ENCODE measurements at regions not wholly inside any gene's neighbourhood (a gene's known extent, or its start where the extent isn't known, plus 50 kb on each side); places are given as distances from the start of the nearest gene placed in this dataset.

GRCh38 chr9:26261503-26262330, 583.5 kb upstream of the TUSC1 start:
- TF ChIP-seq CTCF (IDR thresholded peaks at IDR 0.05; ENCODE audit: control insufficient read depth, insufficient read depth, low read depth, low read length, missing control alignments) = no peak
- no peak overlapping the region for H3K4me3 ChIP-seq (ENCODE audit: control insufficient read depth, low read depth, low read length)
- DNase-seq (ENCODE audit: low read depth) = no peak

GRCh38 chr9:26260238-26260637, 582.0 kb upstream of the TUSC1 start:
- TF ChIP-seq CTCF (IDR thresholded peaks at IDR 0.05; ENCODE audit: control insufficient read depth, insufficient read depth, low read depth, low read length, missing control alignments) = no peak
- no peak overlapping the region for H3K4me3 ChIP-seq (ENCODE audit: control insufficient read depth, low read depth, low read length)
- no peak for DNase-seq (ENCODE audit: low read depth)

GRCh38 chr9:26247861-26248260, 569.6 kb upstream of the TUSC1 start:
- TF ChIP-seq CTCF (IDR thresholded peaks at IDR 0.05; ENCODE audit: control insufficient read depth, insufficient read depth, low read depth, low read length, missing control alignments) = no peak

DNA sequence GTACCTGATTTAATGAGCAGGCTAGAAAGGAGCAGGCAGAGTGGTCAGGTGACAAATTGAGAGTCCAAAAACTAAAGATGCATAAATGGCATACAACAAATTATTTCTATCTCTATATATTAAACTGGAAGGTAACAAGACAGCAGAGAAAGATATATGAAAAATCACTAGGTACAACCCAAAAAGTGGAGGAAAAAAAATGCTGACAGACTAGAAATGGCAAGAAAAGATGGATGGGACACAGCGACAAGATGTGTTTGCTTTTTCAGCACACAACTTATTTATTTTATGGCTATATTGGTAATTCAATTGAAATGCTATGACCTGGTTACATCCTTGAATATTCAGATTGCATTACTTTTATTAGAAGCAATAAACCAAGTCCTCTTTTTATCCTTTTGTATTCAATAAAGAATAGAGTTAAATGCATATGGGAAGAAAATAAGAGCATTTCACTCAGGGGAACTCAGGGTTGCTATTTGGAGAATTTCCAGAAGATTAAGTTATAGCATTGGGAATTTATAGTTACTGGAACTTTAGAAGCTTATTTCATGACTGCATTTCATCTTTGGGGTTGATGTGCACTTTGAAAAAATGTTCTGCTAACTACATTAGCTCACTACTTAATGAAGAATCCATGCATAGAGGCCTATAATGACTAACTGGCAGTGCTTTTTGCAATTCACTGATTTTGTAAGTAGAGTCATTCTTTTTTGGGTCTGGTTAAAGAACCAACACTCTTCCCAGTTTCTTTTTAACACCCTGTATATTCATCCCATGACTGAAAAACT, 566.6 kb upstream of the TUSC1 start:
- DNase-seq (ENCODE audit: low read depth) = no peak
- H3K4me3 ChIP-seq (ENCODE audit: control insufficient read depth, low read depth, low read length) = no peak overlapping the region
- TF ChIP-seq CTCF (IDR thresholded peaks at IDR 0.05; ENCODE audit: control insufficient read depth, insufficient read depth, low read depth, low read length, missing control alignments) = no peak

More at GRCh38 chr9:26247861-26248260, 569.6 kb upstream of the TUSC1 start:
- DNase-seq (ENCODE audit: low read depth) = no peak
- no peak overlapping the region for H3K4me3 ChIP-seq (ENCODE audit: control insufficient read depth, low read depth, low read length)

GRCh38 chr9:26243726-26244125, 565.5 kb upstream of the TUSC1 start:
- DNase-seq (ENCODE audit: low read depth) = peak; percentile 43

More at GRCh38 chr9:26243726-26244125, 565.5 kb upstream of the TUSC1 start:
- TF ChIP-seq CTCF (IDR thresholded peaks at IDR 0.05; ENCODE audit: control insufficient read depth, insufficient read depth, low read depth, low read length, missing control alignments) = no peak
- H3K4me3 ChIP-seq (ENCODE audit: control insufficient read depth, low read depth, low read length) = no peak overlapping the region

Data from AG09309 (cell line).